ENCODE measurements at regions not wholly inside any gene's neighbourhood (a gene's known extent, or its start where the extent isn't known, plus 50 kb on each side); places are given as distances from the start of the nearest gene placed in this dataset.

- DNase-seq, result no peak
Observed at GRCh38 chr18:78006006-78006773, 756.5 kb downstream of the GALR1 start.

GRCh38 chr18:78006774-78007260 lies 757.2 kb downstream of the GALR1 start:
- DNase-seq, result no peak

- DNase-seq, result no peak
Observed at GRCh38 chr18:78010363-78010762, 760.7 kb downstream of the GALR1 start.

GRCh38 chr18:78017869-78018268 lies 768.2 kb downstream of the GALR1 start:
- no peak for DNase-seq

- peak; percentile 4 for DNase-seq
Observed at GRCh38 chr18:78021196-78021595, 771.5 kb downstream of the GALR1 start.

GRCh38 chr18:78031589-78031988 lies 781.9 kb downstream of the GALR1 start:
- no peak for DNase-seq

- no peak for DNase-seq
Observed at GRCh38 chr18:78031991-78032390, 782.3 kb downstream of the GALR1 start.

GRCh38 chr18:78032574-78032973 lies 782.9 kb downstream of the GALR1 start:
- no peak for DNase-seq

- no peak for DNase-seq
Observed at GRCh38 chr18:78034755-78035154, 785.1 kb downstream of the GALR1 start.

GRCh38 chr18:78041218-78041617 lies 791.6 kb downstream of the GALR1 start:
- DNase-seq, result no peak

- no peak for DNase-seq
Observed at GRCh38 chr18:78046631-78047030, 797.0 kb downstream of the GALR1 start.

GRCh38 chr18:78049281-78049680 lies 799.6 kb downstream of the GALR1 start:
- DNase-seq, result no peak

GRCh38 chr18:78054801-78055200 lies 805.2 kb downstream of the GALR1 start:
- no peak for DNase-seq

GRCh38 chr18:78056011-78056410 lies 806.4 kb downstream of the GALR1 start:
- no peak for DNase-seq

GRCh38 chr18:78069784-78070664 lies 820.4 kb downstream of the GALR1 start:
- DNase-seq, result peak; percentile 46

- DNase-seq, result no peak
Observed at GRCh38 chr18:78071166-78071710, 821.6 kb downstream of the GALR1 start.

GRCh38 chr18:78071776-78072175 lies 822.1 kb downstream of the GALR1 start:
- DNase-seq, result no peak

- no peak for DNase-seq
Observed at GRCh38 chr18:78072375-78072774, 822.7 kb downstream of the GALR1 start.

- DNase-seq, result peak; percentile 26
Observed at GRCh38 chr18:78073275-78073674, 823.6 kb downstream of the GALR1 start.

- DNase-seq, result no peak
Observed at GRCh38 chr18:78074400-78075020, 824.9 kb downstream of the GALR1 start.

GRCh38 chr18:78080081-78080480 lies 830.4 kb downstream of the GALR1 start:
- DNase-seq, result peak; percentile 18

- DNase-seq, result no peak
Observed at GRCh38 chr18:78080761-78081160, 831.1 kb downstream of the GALR1 start.

- peak; percentile 91 for DNase-seq
Observed at GRCh38 chr18:78082816-78083215, 833.2 kb downstream of the GALR1 start.

Data from COR-L47 (cell line).